ENCODE measurements at regions not wholly inside any gene's neighbourhood (a gene's known extent, or its start where the extent isn't known, plus 50 kb on each side); places are given as distances from the start of the nearest gene placed in this dataset.

DNA sequence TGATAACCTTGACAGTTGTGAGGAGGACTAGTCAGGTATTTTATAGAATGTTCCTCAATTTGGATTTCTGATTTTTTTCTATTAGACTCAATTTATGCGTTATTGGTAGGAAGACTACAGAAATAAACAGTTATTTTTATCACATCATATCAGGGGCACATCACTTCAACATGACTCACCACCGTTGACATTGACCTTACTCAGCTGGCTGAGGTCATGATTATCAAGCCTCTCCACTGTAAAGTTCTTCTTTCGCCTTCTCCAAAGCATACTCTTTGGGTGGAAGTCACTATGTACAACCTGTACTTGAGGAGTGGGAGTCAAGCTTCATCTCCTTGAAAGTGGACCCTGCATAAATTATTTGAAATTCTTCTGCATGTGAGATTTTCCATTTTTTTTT is 194.3 kb upstream of the IGFBP3 start:
- TF ChIP-seq, protein P1, sequence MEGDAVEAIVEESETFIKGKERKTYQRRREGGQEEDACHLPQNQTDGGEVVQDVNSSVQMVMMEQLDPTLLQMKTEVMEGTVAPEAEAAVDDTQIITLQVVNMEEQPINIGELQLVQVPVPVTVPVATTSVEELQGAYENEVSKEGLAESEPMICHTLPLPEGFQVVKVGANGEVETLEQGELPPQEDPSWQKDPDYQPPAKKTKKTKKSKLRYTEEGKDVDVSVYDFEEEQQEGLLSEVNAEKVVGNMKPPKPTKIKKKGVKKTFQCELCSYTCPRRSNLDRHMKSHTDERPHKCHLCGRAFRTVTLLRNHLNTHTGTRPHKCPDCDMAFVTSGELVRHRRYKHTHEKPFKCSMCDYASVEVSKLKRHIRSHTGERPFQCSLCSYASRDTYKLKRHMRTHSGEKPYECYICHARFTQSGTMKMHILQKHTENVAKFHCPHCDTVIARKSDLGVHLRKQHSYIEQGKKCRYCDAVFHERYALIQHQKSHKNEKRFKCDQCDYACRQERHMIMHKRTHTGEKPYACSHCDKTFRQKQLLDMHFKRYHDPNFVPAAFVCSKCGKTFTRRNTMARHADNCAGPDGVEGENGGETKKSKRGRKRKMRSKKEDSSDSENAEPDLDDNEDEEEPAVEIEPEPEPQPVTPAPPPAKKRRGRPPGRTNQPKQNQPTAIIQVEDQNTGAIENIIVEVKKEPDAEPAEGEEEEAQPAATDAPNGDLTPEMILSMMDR (IDR thresholded peaks at IDR 0.05; ENCODE audit: control extremely low read depth in 1 of 3, insufficient read depth in 1 of 3, low read depth in 1 of 3, low read length in 3 of 3), result no peak
- TF ChIP-seq POLR2A (IDR thresholded peaks at IDR 0.05; ENCODE audit: control extremely low read depth in 1 of 2, low read depth in 2 of 2, low read length in 2 of 2) (no peak), GABPA (IDR thresholded peaks at IDR 0.05; ENCODE audit: borderline replicate concordance, insufficient read depth, low read length) (no peak), SP1 (IDR thresholded peaks at IDR 0.05; ENCODE audit: low read depth, low read length) (no peak), RAD21 (IDR thresholded peaks at IDR 0.05 in 1 of 2, conservative IDR thresholded peaks at IDR 0.05 in 1 of 2; ENCODE audit: low read depth in 2 of 2, low read length in 2 of 2) (no peak), BRCA1 (IDR thresholded peaks at IDR 0.05; ENCODE audit: low read depth, low read length) (no peak), RFX5 (IDR thresholded peaks at IDR 0.05; ENCODE audit: borderline replicate concordance, low read depth, low read length) (no peak), GTF2F1 (IDR thresholded peaks at IDR 0.05; ENCODE audit: borderline replicate concordance, low read depth, low read length) (no peak), POLR2AphosphoS5 (IDR thresholded peaks at IDR 0.05; ENCODE audit: low read depth, low read length) (no peak)

Data from H1 (cell line).